SU-DHL-6 (cell line): ENCODE measurements at regions not wholly inside any gene's neighbourhood (a gene's known extent, or its start where the extent isn't known, plus 50 kb on each side); places are given as distances from the start of the nearest gene placed in this dataset.

ENCODE experiments used
- EZH2phosphoT487 ChIP-seq: fragments of 200-600 bp; sonication (generic), shearing (Covaris generic); conservative IDR thresholded peaks from 2 replicates; pipeline ENCODE4 v1.6.1; 2018; ENCODE audit warnings: mild to moderate bottlenecking, antibody characterized with exemption, low read length, moderate library complexity, mixed read lengths
- TF ChIP-seq, protein P1 (sequence below): fragments of 200-600 bp; sonication (generic); IDR thresholded peaks from one replicate; pipeline ENCODE4 v1.5.1; 2017; ENCODE audit warnings: antibody characterized with exemption, mild to moderate bottlenecking, low read length, moderate library complexity; ENCODE audit not compliant: insufficient read depth, poor library complexity, severe bottlenecking

DNA sequence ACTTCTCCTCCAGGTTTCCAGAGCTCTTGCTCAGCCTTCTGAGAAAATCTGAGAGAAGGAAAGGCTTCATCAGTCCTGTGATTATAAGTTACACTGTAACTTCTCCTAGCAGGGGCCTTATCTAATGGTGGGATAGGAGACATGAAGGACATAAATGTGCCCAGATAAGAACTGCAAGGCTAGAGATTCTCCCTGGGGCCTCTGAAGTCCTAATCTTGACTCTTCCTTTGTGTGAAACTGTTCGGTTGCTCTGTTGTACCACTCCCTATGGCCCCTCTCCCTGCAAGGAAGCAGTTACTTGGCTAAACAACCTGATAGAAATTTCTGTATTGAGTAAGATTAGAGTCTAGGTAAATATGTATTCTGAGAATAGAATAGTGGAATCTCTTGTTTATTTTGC is 780.9 kb downstream of the ETS1 start:
- TF ChIP-seq, protein P1, sequence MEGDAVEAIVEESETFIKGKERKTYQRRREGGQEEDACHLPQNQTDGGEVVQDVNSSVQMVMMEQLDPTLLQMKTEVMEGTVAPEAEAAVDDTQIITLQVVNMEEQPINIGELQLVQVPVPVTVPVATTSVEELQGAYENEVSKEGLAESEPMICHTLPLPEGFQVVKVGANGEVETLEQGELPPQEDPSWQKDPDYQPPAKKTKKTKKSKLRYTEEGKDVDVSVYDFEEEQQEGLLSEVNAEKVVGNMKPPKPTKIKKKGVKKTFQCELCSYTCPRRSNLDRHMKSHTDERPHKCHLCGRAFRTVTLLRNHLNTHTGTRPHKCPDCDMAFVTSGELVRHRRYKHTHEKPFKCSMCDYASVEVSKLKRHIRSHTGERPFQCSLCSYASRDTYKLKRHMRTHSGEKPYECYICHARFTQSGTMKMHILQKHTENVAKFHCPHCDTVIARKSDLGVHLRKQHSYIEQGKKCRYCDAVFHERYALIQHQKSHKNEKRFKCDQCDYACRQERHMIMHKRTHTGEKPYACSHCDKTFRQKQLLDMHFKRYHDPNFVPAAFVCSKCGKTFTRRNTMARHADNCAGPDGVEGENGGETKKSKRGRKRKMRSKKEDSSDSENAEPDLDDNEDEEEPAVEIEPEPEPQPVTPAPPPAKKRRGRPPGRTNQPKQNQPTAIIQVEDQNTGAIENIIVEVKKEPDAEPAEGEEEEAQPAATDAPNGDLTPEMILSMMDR = no peak
- no peak for TF ChIP-seq EZH2phosphoT487
